ENCODE measurements at regions not wholly inside any gene's neighbourhood (a gene's known extent, or its start where the extent isn't known, plus 50 kb on each side); places are given as distances from the start of the nearest gene placed in this dataset.

GRCh38 chr15:70459312-70459711 lies 304.0 kb downstream of the UACA start:
- ChIA-PET CTCF (interaction anchor here (0.7 to 1.6 kb wide), 2 partner anchors 9 to 16 kb away, joined by 5 to 7 read pairs; no protein-coding TSS in a partner anchor), POLR2A (no interaction called here)
- no peaks in the 10 kb centered on the region for H3K9me2 ChIP-seq (ENCODE audit: insufficient read depth)

DNA sequence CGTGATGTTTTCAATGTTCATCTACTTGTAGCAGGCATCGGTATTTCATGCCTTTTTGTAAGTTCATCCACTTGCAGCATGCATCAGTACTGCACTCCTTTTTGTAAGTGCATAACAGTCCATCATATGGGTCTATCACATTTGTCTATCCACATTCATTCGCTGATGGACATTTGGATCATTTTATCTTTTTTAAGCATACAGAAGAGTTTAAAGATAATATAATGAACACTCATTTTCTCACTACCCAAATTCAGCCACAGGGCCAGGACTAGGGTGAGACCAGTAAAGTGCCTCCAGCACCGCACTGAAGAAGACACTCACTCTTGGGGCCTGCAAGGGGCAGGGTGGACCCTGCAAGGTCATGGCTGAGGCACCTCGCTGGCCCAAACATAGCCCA lies 309.6 kb downstream of the UACA start:
- DNase-seq (ENCODE audit: low read depth, low spot score): no peak
- Histone ChIP-seq H3K27me3 (ENCODE audit: insufficient read depth, low read length) (no peaks in the 10 kb centered on the region; the same call in 1 of the 2 replicates), H3K79me2 (ENCODE audit: insufficient read depth, low read length) (no peaks in the 10 kb centered on the region), H2AFZ (ENCODE audit: low read depth, low read length, poor library complexity, severe bottlenecking) (no peak overlapping the region), H3K4me1 (ENCODE audit: control insufficient read depth in 1 of 2, insufficient read depth in 2 of 2, low read length in 2 of 2) (no peaks in the 10 kb centered on the region), H3K4me3 (replicated peaks in 1 of 2; ENCODE audit: low read depth in 1 of 2, low read length in 2 of 2) (no peak overlapping the region), H3K9ac (ENCODE audit: low read length) (no peak overlapping the region), H3K4me2 (ENCODE audit: low read length) (no peak overlapping the region), H3K9me2 (ENCODE audit: insufficient read depth) (no peaks in the 10 kb centered on the region), H3K9me3 (ENCODE audit: control insufficient read depth in 1 of 2, insufficient read depth in 1 of 2, low read depth in 1 of 2, low read length in 2 of 2) (no peaks in the 10 kb centered on the region), H3K36me3 (ENCODE audit: control insufficient read depth in 1 of 2, insufficient read depth in 2 of 2, low read length in 2 of 2) (no peaks in the 10 kb centered on the region), H4K20me1 (ENCODE audit: insufficient read depth) (no peaks in the 10 kb centered on the region), H3K27ac (ENCODE audit: low read depth, low read length) (no peak overlapping the region)
- intact Hi-C loops (cut with micrococcal nuclease): no loop called here
- no TSS peak for BruUV-seq (replicated peaks)
- ChIA-PET RAD21 (ENCODE audit: low non-redundant PET in 1 of 2, low total read pairs in 2 of 2, uncharacterized antibody in 2 of 2, unreplicated experiment in 2 of 2) (no interaction called here), CTCF (no interaction called here), POLR2A (no interaction called here)
- no peak for TF ChIP-seq SP1 (IDR thresholded peaks at IDR 0.05; ENCODE audit: low read depth)
- TF ChIP-seq, protein P1, sequence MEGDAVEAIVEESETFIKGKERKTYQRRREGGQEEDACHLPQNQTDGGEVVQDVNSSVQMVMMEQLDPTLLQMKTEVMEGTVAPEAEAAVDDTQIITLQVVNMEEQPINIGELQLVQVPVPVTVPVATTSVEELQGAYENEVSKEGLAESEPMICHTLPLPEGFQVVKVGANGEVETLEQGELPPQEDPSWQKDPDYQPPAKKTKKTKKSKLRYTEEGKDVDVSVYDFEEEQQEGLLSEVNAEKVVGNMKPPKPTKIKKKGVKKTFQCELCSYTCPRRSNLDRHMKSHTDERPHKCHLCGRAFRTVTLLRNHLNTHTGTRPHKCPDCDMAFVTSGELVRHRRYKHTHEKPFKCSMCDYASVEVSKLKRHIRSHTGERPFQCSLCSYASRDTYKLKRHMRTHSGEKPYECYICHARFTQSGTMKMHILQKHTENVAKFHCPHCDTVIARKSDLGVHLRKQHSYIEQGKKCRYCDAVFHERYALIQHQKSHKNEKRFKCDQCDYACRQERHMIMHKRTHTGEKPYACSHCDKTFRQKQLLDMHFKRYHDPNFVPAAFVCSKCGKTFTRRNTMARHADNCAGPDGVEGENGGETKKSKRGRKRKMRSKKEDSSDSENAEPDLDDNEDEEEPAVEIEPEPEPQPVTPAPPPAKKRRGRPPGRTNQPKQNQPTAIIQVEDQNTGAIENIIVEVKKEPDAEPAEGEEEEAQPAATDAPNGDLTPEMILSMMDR (IDR thresholded peaks at IDR 0.05 in 2 of 3, conservative IDR thresholded peaks at IDR 0.05 in 1 of 3; ENCODE audit: borderline replicate concordance in 1 of 3, insufficient read depth in 1 of 3, low read depth in 2 of 3, low read length in 2 of 3): no peak
- TF ChIP-seq CEBPB (IDR thresholded peaks at IDR 0.05; ENCODE audit: low read depth): no peak
- no peak for TF ChIP-seq ATF3 (IDR thresholded peaks at IDR 0.05)
- no peak for ATAC-seq

More at GRCh38 chr15:70459312-70459711, 304.0 kb downstream of the UACA start:
- RAD21 ChIA-PET (ENCODE audit: low non-redundant PET in 1 of 2, low total read pairs in 2 of 2, uncharacterized antibody in 2 of 2, unreplicated experiment in 2 of 2): no interaction called here
- BruUV-seq (replicated peaks): no TSS peak
- TF ChIP-seq SRF (IDR thresholded peaks at IDR 0.05; ENCODE audit: low read depth): no peak
- no peak for TF ChIP-seq SIN3A (IDR thresholded peaks at IDR 0.05; ENCODE audit: low read depth)
- no peak for TF ChIP-seq MAX (IDR thresholded peaks at IDR 0.05)
- Histone ChIP-seq H4K20me1 (ENCODE audit: insufficient read depth) (no peaks in the 10 kb centered on the region), H3K27me3 (ENCODE audit: insufficient read depth, low read length) (no peaks in the 10 kb centered on the region), H3K4me1 (ENCODE audit: control insufficient read depth in 1 of 2, insufficient read depth in 2 of 2, low read length in 2 of 2) (peaks cover 6 to 10% of the 10 kb centered on the region in 2 experiments), H3K9me3 (ENCODE audit: control insufficient read depth in 1 of 2, insufficient read depth in 1 of 2, low read depth in 1 of 2, low read length in 2 of 2) (no peaks in the 10 kb centered on the region), H3K27ac (ENCODE audit: low read depth, low read length) (no peak overlapping the region), H3K4me2 (ENCODE audit: low read length) (no peak overlapping the region), H3K9ac (ENCODE audit: low read length) (no peak overlapping the region), H3K79me2 (ENCODE audit: insufficient read depth, low read length) (no peaks in the 10 kb centered on the region), H2AFZ (ENCODE audit: low read depth, low read length, poor library complexity, severe bottlenecking) (no peak overlapping the region), H3K36me3 (ENCODE audit: control insufficient read depth in 1 of 2, insufficient read depth in 2 of 2, low read length in 2 of 2) (no peaks in the 10 kb centered on the region), H3K4me3 (replicated peaks in 1 of 2; ENCODE audit: low read depth in 1 of 2, low read length in 2 of 2) (no peak overlapping the region)
- no peak for ATAC-seq
- no peak for DNase-seq (ENCODE audit: low read depth, low spot score)
- intact Hi-C loops (cut with micrococcal nuclease): no loop called here
